Liver (tissue), 8 donors: ENCODE measurements at regions not wholly inside any gene's neighbourhood (a gene's known extent, or its start where the extent isn't known, plus 50 kb on each side); places are given as distances from the start of the nearest gene placed in this dataset.

Experiments used
- DNase-seq: peaks from one replicate; pipeline ENCODE4 v3.0.0-alpha.2; 2017; ENCODE audit warnings: low spot score
- H3K27ac ChIP-seq, 2 donors: one replicate each; pipeline ENCODE4 v1.7.0; 2013; ENCODE audit warnings: inconsistent platforms in 2 of 2, low read length in 2 of 2, control low read depth in 1 of 2, low read depth in 1 of 2, mild to moderate bottlenecking in 1 of 2
- H3K27me3 ChIP-seq, 4 donors: one replicate each; pipeline versions ENCODE4 v1.6.1 to v1.7.0; 2013; ENCODE audit warnings: low read length in 3 of 4, inconsistent platforms in 1 of 4, mild to moderate bottlenecking in 1 of 4, moderate library complexity in 1 of 4; ENCODE audit not compliant: control insufficient read depth in 4 of 4, insufficient read depth in 4 of 4
- H3K36me3 ChIP-seq, 4 donors: one replicate each; pipeline versions ENCODE4 v1.6.1 to v1.7.0; 2013; ENCODE audit warnings: low read length in 3 of 4, mild to moderate bottlenecking in 3 of 4, low read depth in 1 of 4, moderate library complexity in 1 of 4; ENCODE audit not compliant: control insufficient read depth in 4 of 4, insufficient read depth in 3 of 4
- H3K4me1 ChIP-seq, 4 donors: one replicate each; pipeline versions ENCODE4 v1.6.1 to v1.7.0; 2013; ENCODE audit warnings: low read length in 3 of 4, mild to moderate bottlenecking in 3 of 4, moderate library complexity in 1 of 4; ENCODE audit not compliant: control insufficient read depth in 4 of 4, insufficient read depth in 4 of 4
- H3K4me3 ChIP-seq, 3 donors: one replicate each; pipeline versions ENCODE4 v1.6.1 to v1.7.0; 2013; ENCODE audit warnings: low read length in 3 of 3, control low read depth in 1 of 3, low read depth in 1 of 3, mild to moderate bottlenecking in 1 of 3
- H3K9ac ChIP-seq, 2 donors: one replicate each; pipeline ENCODE4 v1.7.0; 2013; ENCODE audit warnings: low read length in 2 of 2, mild to moderate bottlenecking in 2 of 2, moderate library complexity in 2 of 2, control low read depth in 1 of 2, low read depth in 1 of 2
- H3K9me3 ChIP-seq, 4 donors: one replicate each; pipeline versions ENCODE4 v1.6.1 to v1.7.0; 2013; ENCODE audit warnings: low read length in 3 of 4; ENCODE audit not compliant: control insufficient read depth in 4 of 4
- CTCF ChIP-seq: fragments of 150-350 bp; IDR thresholded peaks from 2 replicates; pipeline ENCODE4 v1.5.1; 2017; ENCODE audit warnings: improper control_type of control experiment, low read depth, low read length; ENCODE audit not compliant: missing input control
- EGR1 ChIP-seq, 2 donors: IDR thresholded peaks; 2 replicates each; pipeline ENCODE4 v1.6.1; 2016 to 2018; ENCODE audit warnings: antibody characterized with exemption in 2 of 2, low read depth in 2 of 2
- FOXA1 ChIP-seq: IDR thresholded peaks from 2 replicates; pipeline ENCODE4 v1.6.1; 2016; ENCODE audit warnings: antibody characterized with exemption
- FOXA2 ChIP-seq: IDR thresholded peaks from 2 replicates; pipeline ENCODE4 v1.6.1; 2016; ENCODE audit warnings: antibody characterized with exemption
- GABPA ChIP-seq, 2 donors: IDR thresholded peaks in 1 of 2; conservative IDR thresholded peaks in 1 of 2; 2 replicates each; pipeline ENCODE4 v1.6.1; 2016; ENCODE audit warnings: antibody characterized with exemption in 2 of 2, mild to moderate bottlenecking in 1 of 2, moderate library complexity in 1 of 2
- HNF4A ChIP-seq, 2 donors: conservative IDR thresholded peaks; 2 replicates each; pipeline ENCODE4 v1.6.1; 2016; ENCODE audit warnings: antibody characterized with exemption in 2 of 2, mild to moderate bottlenecking in 2 of 2
- HNF4G ChIP-seq: IDR thresholded peaks from 2 replicates; pipeline ENCODE4 v1.6.1; 2016; ENCODE audit warnings: antibody characterized with exemption
- JUND ChIP-seq, 2 donors: IDR thresholded peaks; 2 replicates each; pipeline ENCODE4 v1.6.1; 2016; ENCODE audit warnings: antibody characterized with exemption in 2 of 2
- NR2F2 ChIP-seq: IDR thresholded peaks from 2 replicates; pipeline ENCODE4 v1.6.1; 2016; ENCODE audit warnings: antibody characterized with exemption
- RAD21 ChIP-seq, 2 donors: IDR thresholded peaks; 2 replicates each; pipeline ENCODE4 v1.6.1; 2016; ENCODE audit warnings: antibody characterized with exemption in 2 of 2, mild to moderate bottlenecking in 2 of 2
- RXRA ChIP-seq, 2 donors: IDR thresholded peaks; 2 replicates each; pipeline ENCODE4 v1.6.1; 2017 to 2018; ENCODE audit warnings: antibody characterized with exemption in 2 of 2, mild to moderate bottlenecking in 1 of 2
- SP1 ChIP-seq: IDR thresholded peaks from 2 replicates; pipeline ENCODE4 v1.6.1; 2018; ENCODE audit warnings: antibody characterized with exemption, mild to moderate bottlenecking
- YY1 ChIP-seq: IDR thresholded peaks from 2 replicates; pipeline ENCODE4 v1.6.1; 2016; ENCODE audit warnings: antibody characterized with exemption, mild to moderate bottlenecking
- WGBS: extraction: QIAGEN DNeasy Blood & Tissue Kit; methylation state at CpG from one replicate; pipeline ENCODE4 v1.1.7; 2013; 5-methylcytosine and 5-hydroxymethylcytosine counted together
- TF ChIP-seq, protein P1 (sequence below): IDR thresholded peaks from 2 replicates; pipeline ENCODE4 v1.6.1; 2016; ENCODE audit warnings: antibody characterized with exemption
- TF ChIP-seq, protein P2 (sequence below): IDR thresholded peaks from 2 replicates; pipeline ENCODE4 v1.6.1; 2016; ENCODE audit warnings: antibody characterized with exemption
- donor health status: healthy.
- donor health status: healthy.
- donor health status: healthy.
- donor health status: healthy.
- donor health status: healthy.

- TF ChIP-seq, protein P1, sequence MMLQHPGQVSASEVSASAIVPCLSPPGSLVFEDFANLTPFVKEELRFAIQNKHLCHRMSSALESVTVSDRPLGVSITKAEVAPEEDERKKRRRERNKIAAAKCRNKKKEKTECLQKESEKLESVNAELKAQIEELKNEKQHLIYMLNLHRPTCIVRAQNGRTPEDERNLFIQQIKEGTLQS = no peak
- no peak for TF ChIP-seq JUND (IDR thresholded peaks at IDR 0.05)
- no peak for TF ChIP-seq GABPA (IDR thresholded peaks at IDR 0.05 in 1 of 2, conservative IDR thresholded peaks at IDR 0.05 in 1 of 2)
- TF ChIP-seq EGR1 (IDR thresholded peaks at IDR 0.05; ENCODE audit: low read depth in 2 of 2) = no peak
- TF ChIP-seq RAD21 (IDR thresholded peaks at IDR 0.05) = no peak
- no peak for TF ChIP-seq FOXA2
- peaks cover 0 to 3% (median 0%) of the 10 kb centered on the region in 4 donors for H3K9me3 ChIP-seq
- H3K4me3 ChIP-seq = no peak overlapping the region
- no peaks in the 10 kb centered on the region for H3K27me3 ChIP-seq
- no peak overlapping the region for H3K27ac ChIP-seq
- H3K36me3 ChIP-seq = no peaks in the 10 kb centered on the region
- H3K9ac ChIP-seq = no peak overlapping the region
- 81% methylated on average over 2 of the region's 2 CpGs for WGBS
- H3K4me1 ChIP-seq = no peaks in the 10 kb centered on the region
- no peak for DNase-seq
Measured at GRCh38 chr6:95946906-95947305, 68.9 kb upstream of the FUT9 start.

GRCh38 chr6:95948324-95948723 lies 67.5 kb upstream of the FUT9 start:
- H3K9me3 ChIP-seq = peaks cover 0 to 3% (median 0%) of the 10 kb centered on the region in 4 donors
- no peak overlapping the region for H3K4me3 ChIP-seq
- H3K9ac ChIP-seq = no peak overlapping the region
- no peak overlapping the region for H3K27ac ChIP-seq
- DNase-seq = no peak
- no peaks in the 10 kb centered on the region for H3K27me3 ChIP-seq
- H3K36me3 ChIP-seq = no peaks in the 10 kb centered on the region
- TF ChIP-seq NR2F2 (no peak), YY1 (no peak), RAD21 (IDR thresholded peaks at IDR 0.05) (no peak), FOXA1 (no peak), HNF4A (conservative IDR thresholded peaks at IDR 0.05) (no peak), SP1 (no peak), RXRA (IDR thresholded peaks at IDR 0.05) (no peak)
- TF ChIP-seq, protein P1 = no peak
- TF ChIP-seq, protein P2, sequence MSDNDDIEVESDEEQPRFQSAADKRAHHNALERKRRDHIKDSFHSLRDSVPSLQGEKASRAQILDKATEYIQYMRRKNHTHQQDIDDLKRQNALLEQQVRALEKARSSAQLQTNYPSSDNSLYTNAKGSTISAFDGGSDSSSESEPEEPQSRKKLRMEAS = no peak
- H3K4me1 ChIP-seq = no peaks in the 10 kb centered on the region
- WGBS = 51% methylated on average over 1 of the region's 1 CpG

- Histone ChIP-seq H3K4me1 (no peaks in the 10 kb centered on the region), H3K9me3 (peaks cover 0 to 3% (median 0%) of the 10 kb centered on the region in 4 donors), H3K27ac (no peak overlapping the region), H3K4me3 (no peak overlapping the region), H3K36me3 (no peaks in the 10 kb centered on the region), H3K9ac (no peak overlapping the region), H3K27me3 (no peaks in the 10 kb centered on the region)
- TF ChIP-seq, protein P2 = no peak
- TF ChIP-seq CTCF (no peak), FOXA1 (no peak), HNF4G (no peak), RAD21 (IDR thresholded peaks at IDR 0.05) (no peak)
- TF ChIP-seq, protein P1 = no peak
- DNase-seq = no peak
- WGBS = 56% methylated on average over 2 of the region's 2 CpGs
Measured at GRCh38 chr6:95949985-95950384, 65.8 kb upstream of the FUT9 start.
